ENCODE measurements at regions not wholly inside any gene's neighbourhood (a gene's known extent, or its start where the extent isn't known, plus 50 kb on each side); places are given as distances from the start of the nearest gene placed in this dataset.
"Not testable (repeated sequence)": the region's sequence is repeated elsewhere in the genome, so short reads cannot be mapped to it uniquely, and the experiment has no call there.

- CTCF ChIA-PET = no interaction called here
- POLR2A ChIA-PET = no interaction called here
- DNase-seq (ENCODE audit: extremely low spot score) = no peak
- TF ChIP-seq ARNT (IDR thresholded peaks at IDR 0.05) (no peak), FOXK2 (IDR thresholded peaks at IDR 0.05) (no peak), SUZ12 (IDR thresholded peaks at IDR 0.05) (no peak), LEF1 (IDR thresholded peaks at IDR 0.05; ENCODE audit: borderline replicate concordance) (no peak), FOXA1 (IDR thresholded peaks at IDR 0.05) (no peak), CTBP1 (IDR thresholded peaks at IDR 0.05; ENCODE audit: borderline replicate concordance) (no peak), FOXM1 (IDR thresholded peaks at IDR 0.05; ENCODE audit: borderline replicate concordance) (no peak), PKNOX1 (IDR thresholded peaks at IDR 0.05) (no peak), NFRKB (IDR thresholded peaks at IDR 0.05) (no peak), L3MBTL2 (conservative IDR thresholded peaks at IDR 0.05) (no peak), BHLHE40 (IDR thresholded peaks at IDR 0.05; ENCODE audit: borderline replicate concordance) (no peak), ELF4 (IDR thresholded peaks at IDR 0.05) (no peak), TARDBP (IDR thresholded peaks at IDR 0.05) (no peak), HDGF (IDR thresholded peaks at IDR 0.05; ENCODE audit: borderline replicate concordance) (no peak), SP1 (IDR thresholded peaks at IDR 0.05) (no peak)
Observed at GRCh38 chr3:23723141-23723540, 82.6 kb upstream of the UBE2E1 start.

GRCh38 chr3:23723930-23724329 lies 81.8 kb upstream of the UBE2E1 start:
- no peak for DNase-seq (ENCODE audit: extremely low spot score)
- ChIA-PET POLR2A (no interaction called here), CTCF (no interaction called here)
- no peak for TF ChIP-seq FOXM1 (IDR thresholded peaks at IDR 0.05; ENCODE audit: borderline replicate concordance)
- no peak for TF ChIP-seq ELF4 (IDR thresholded peaks at IDR 0.05)
- no peak for TF ChIP-seq NFRKB (IDR thresholded peaks at IDR 0.05)
- no peak for TF ChIP-seq HDGF (IDR thresholded peaks at IDR 0.05; ENCODE audit: borderline replicate concordance)
- TF ChIP-seq ZNF384 (IDR thresholded peaks at IDR 0.05) = no peak
- no peak for TF ChIP-seq CTBP1 (IDR thresholded peaks at IDR 0.05; ENCODE audit: borderline replicate concordance)
- TF ChIP-seq LEF1 (IDR thresholded peaks at IDR 0.05; ENCODE audit: borderline replicate concordance) = no peak
- no peak for TF ChIP-seq SUZ12 (IDR thresholded peaks at IDR 0.05)
- no peak for TF ChIP-seq TARDBP (IDR thresholded peaks at IDR 0.05)
- no peak for TF ChIP-seq L3MBTL2 (conservative IDR thresholded peaks at IDR 0.05)
- no peak for TF ChIP-seq SP1 (IDR thresholded peaks at IDR 0.05)
- no peak for TF ChIP-seq BHLHE40 (IDR thresholded peaks at IDR 0.05; ENCODE audit: borderline replicate concordance)
- no peak for TF ChIP-seq ARNT (IDR thresholded peaks at IDR 0.05)
- TF ChIP-seq FOXK2 (IDR thresholded peaks at IDR 0.05) = no peak
- no peak for TF ChIP-seq FOXA1 (IDR thresholded peaks at IDR 0.05)
- TF ChIP-seq PKNOX1 (IDR thresholded peaks at IDR 0.05) = no peak

GRCh38 chr3:23726811-23727548 lies 78.8 kb upstream of the UBE2E1 start:
- no peak for TF ChIP-seq CTBP1 (IDR thresholded peaks at IDR 0.05; ENCODE audit: borderline replicate concordance)
- TF ChIP-seq SP1 (IDR thresholded peaks at IDR 0.05) = no peak
- TF ChIP-seq ZNF384 (IDR thresholded peaks at IDR 0.05) = no peak
- no peak for TF ChIP-seq FOXM1 (IDR thresholded peaks at IDR 0.05; ENCODE audit: borderline replicate concordance)
- no peak for TF ChIP-seq ARNT (IDR thresholded peaks at IDR 0.05)
- TF ChIP-seq NFRKB (IDR thresholded peaks at IDR 0.05) = no peak
- no peak for TF ChIP-seq PKNOX1 (IDR thresholded peaks at IDR 0.05)
- TF ChIP-seq LEF1 (IDR thresholded peaks at IDR 0.05; ENCODE audit: borderline replicate concordance) = no peak
- TF ChIP-seq BHLHE40 (IDR thresholded peaks at IDR 0.05; ENCODE audit: borderline replicate concordance) = no peak
- no peak for TF ChIP-seq ELF4 (IDR thresholded peaks at IDR 0.05)
- no peak for TF ChIP-seq L3MBTL2 (conservative IDR thresholded peaks at IDR 0.05)
- TF ChIP-seq HDGF (IDR thresholded peaks at IDR 0.05; ENCODE audit: borderline replicate concordance) = no peak
- TF ChIP-seq TARDBP (IDR thresholded peaks at IDR 0.05) = no peak
- TF ChIP-seq FOXK2 (IDR thresholded peaks at IDR 0.05) = no peak
- TF ChIP-seq FOXA1 (IDR thresholded peaks at IDR 0.05) = no peak
- TF ChIP-seq SUZ12 (IDR thresholded peaks at IDR 0.05) = no peak

GRCh38 chr3:23728601-23729117 lies 77.1 kb upstream of the UBE2E1 start:
- CTCF ChIA-PET = no interaction called here
- POLR2A ChIA-PET = no interaction called here
- no peak for DNase-seq (ENCODE audit: extremely low spot score)
- TF ChIP-seq PKNOX1 (IDR thresholded peaks at IDR 0.05) (no peak), L3MBTL2 (conservative IDR thresholded peaks at IDR 0.05) (no peak), FOXK2 (IDR thresholded peaks at IDR 0.05) (no peak), FOXA1 (IDR thresholded peaks at IDR 0.05) (no peak), CTBP1 (IDR thresholded peaks at IDR 0.05; ENCODE audit: borderline replicate concordance) (no peak), HDGF (IDR thresholded peaks at IDR 0.05; ENCODE audit: borderline replicate concordance) (no peak), TARDBP (IDR thresholded peaks at IDR 0.05) (no peak), ELF4 (IDR thresholded peaks at IDR 0.05) (no peak), LEF1 (IDR thresholded peaks at IDR 0.05; ENCODE audit: borderline replicate concordance) (no peak), SUZ12 (IDR thresholded peaks at IDR 0.05) (no peak), ARNT (IDR thresholded peaks at IDR 0.05) (no peak), ZNF384 (IDR thresholded peaks at IDR 0.05) (no peak), NFRKB (IDR thresholded peaks at IDR 0.05) (no peak), BHLHE40 (IDR thresholded peaks at IDR 0.05; ENCODE audit: borderline replicate concordance) (no peak), SP1 (IDR thresholded peaks at IDR 0.05) (no peak), FOXM1 (IDR thresholded peaks at IDR 0.05; ENCODE audit: borderline replicate concordance) (no peak)

More at GRCh38 chr3:23726811-23727548, 78.8 kb upstream of the UBE2E1 start:
- ChIA-PET POLR2A (no interaction called here), CTCF (no interaction called here)
- DNase-seq (ENCODE audit: extremely low spot score) = no peak

- CTCF ChIA-PET, POLR2A ChIA-PET: not testable (repeated sequence)
Observed at GRCh38 chr3:23729362-23729761, 76.4 kb upstream of the UBE2E1 start.

More at GRCh38 chr3:23729362-23729761, 76.4 kb upstream of the UBE2E1 start:
- not testable (repeated sequence) for DNase-seq (ENCODE audit: extremely low spot score)
